Caco-2 (cell line): ENCODE measurements at regions not wholly inside any gene's neighbourhood (a gene's known extent, or its start where the extent isn't known, plus 50 kb on each side); places are given as distances from the start of the nearest gene placed in this dataset.

Experiments
- BruUV-seq: library from RNA; stranded (reverse); fragments of 400-500 nt; replicated peaks from 2 replicates; lab custom pipeline; 2021; lab: Mats Ljungman, UMichigan
- CTCF ChIA-PET: fragments of 300-600 bp; sonication (Branson Sonifier 250); formaldehyde crosslinking; loops from one replicate; lab custom pipeline; 2022; ENCODE audit warnings: antibody characterized with exemption; lab: Charles Lee
- POLR2A ChIA-PET: fragments of 300-600 bp; sonication (Branson Sonifier 250); formaldehyde crosslinking; loops from one replicate; lab custom pipeline; 2022; ENCODE audit warnings: antibody characterized with exemption; lab: Charles Lee
- DNase-seq, 2 experiments: peaks; one replicate each; pipeline versions ENCODE4 v3.0.0 to v3.0.0-alpha.2; 2020 to 2022
- H3K27me3 ChIP-seq: replicated peaks from 2 replicates; pipeline ENCODE4 v1.6.0; 2011; ENCODE audit warnings: low read length; ENCODE audit not compliant: control insufficient read depth, insufficient read depth
- H3K36me3 ChIP-seq: 2 replicates; pipeline ENCODE4 v1.5.1; 2011; ENCODE audit warnings: low read length; ENCODE audit not compliant: control insufficient read depth, insufficient read depth
- H3K4me1 ChIP-seq: fragments of 250-450 bp; sonication (Bioruptor Pico); 2 replicates; pipeline ENCODE4 v1.5.1; 2020; ENCODE audit warnings: mild to moderate bottlenecking
- H3K4me3 ChIP-seq: 2 replicates; pipeline ENCODE4 v1.5.1; 2011; ENCODE audit warnings: low read depth, mild to moderate bottlenecking, control low read depth, low read length
- H3K9me3 ChIP-seq: fragments of 250-450 bp; sonication (Bioruptor Pico); 2 replicates; pipeline ENCODE4 v1.5.1; 2020; ENCODE audit warnings: mild to moderate bottlenecking, moderate library complexity
- H3K27ac Mint-ChIP-seq: one replicate; pipeline ENCODE4 v1.8.0; 2022; ENCODE audit warnings: mixed read lengths; ENCODE audit not compliant: unreplicated experiment
- H3K27me3 Mint-ChIP-seq: one replicate; pipeline ENCODE4 v1.8.0; 2022; ENCODE audit warnings: mixed read lengths; ENCODE audit not compliant: insufficient read depth, unreplicated experiment
- H3K36me3 Mint-ChIP-seq: one replicate; pipeline ENCODE4 v1.8.0; 2022; ENCODE audit warnings: mild to moderate bottlenecking, mixed read lengths; ENCODE audit not compliant: insufficient read depth, unreplicated experiment
- H3K4me1 Mint-ChIP-seq: one replicate; pipeline ENCODE4 v1.8.0; 2022; ENCODE audit warnings: low read depth, mixed read lengths; ENCODE audit not compliant: unreplicated experiment
- H3K4me3 Mint-ChIP-seq: one replicate; pipeline ENCODE4 v1.8.0; 2022; ENCODE audit warnings: mild to moderate bottlenecking, moderate library complexity, mixed read lengths; ENCODE audit not compliant: unreplicated experiment
- H3K9me3 Mint-ChIP-seq: one replicate; pipeline ENCODE4 v1.8.0; 2022; ENCODE audit warnings: mixed read lengths; ENCODE audit not compliant: unreplicated experiment
- intact Hi-C: fragments of 100-400 bp; cut with micrococcal nuclease; formaldehyde crosslinking; loops from one replicate; pipeline ENCODE4 v1.10.0; 2022; ENCODE audit not compliant: unreplicated experiment
- TF ChIP-seq, protein P1 (sequence below), 2 experiments: fragments of 200-600 bp in 1 of 2; IDR thresholded peaks; 1 replicate in 1 of 2; 2 replicates in 1 of 2; pipeline versions ENCODE4 v1.5.1 to v1.8.0; 2011 to 2022; ENCODE audit warnings: antibody characterized with exemption in 1 of 2, control low read depth in 1 of 2, inconsistent platforms in 1 of 2, low read depth in 1 of 2, low read length in 1 of 2, mild to moderate bottlenecking in 1 of 2, moderate library complexity in 1 of 2; ENCODE audit not compliant: insufficient read depth in 1 of 2, severe bottlenecking in 1 of 2, unreplicated experiment in 1 of 2

- no peaks in the 10 kb centered on the region for H3K27me3 ChIP-seq
- CTCF ChIA-PET, result no interaction called here
- Mint-ChIP-seq H3K9me3 (no peaks in the 10 kb centered on the region), H3K4me3 (no peak overlapping the region), H3K36me3 (no peaks in the 10 kb centered on the region), H3K4me1 (peaks cover 32% of the 10 kb centered on the region), H3K27ac (no peak overlapping the region), H3K27me3 (no peaks in the 10 kb centered on the region)
- H3K4me3 ChIP-seq, result no peak overlapping the region
- peaks cover 18% of the 10 kb centered on the region for H3K4me1 ChIP-seq
- H3K36me3 ChIP-seq, result no peaks in the 10 kb centered on the region
- intact Hi-C loops, result no loop called here
- no peak for DNase-seq
- H3K9me3 ChIP-seq, result no peaks in the 10 kb centered on the region
- POLR2A ChIA-PET, result no interaction called here
- TF ChIP-seq, protein P1, sequence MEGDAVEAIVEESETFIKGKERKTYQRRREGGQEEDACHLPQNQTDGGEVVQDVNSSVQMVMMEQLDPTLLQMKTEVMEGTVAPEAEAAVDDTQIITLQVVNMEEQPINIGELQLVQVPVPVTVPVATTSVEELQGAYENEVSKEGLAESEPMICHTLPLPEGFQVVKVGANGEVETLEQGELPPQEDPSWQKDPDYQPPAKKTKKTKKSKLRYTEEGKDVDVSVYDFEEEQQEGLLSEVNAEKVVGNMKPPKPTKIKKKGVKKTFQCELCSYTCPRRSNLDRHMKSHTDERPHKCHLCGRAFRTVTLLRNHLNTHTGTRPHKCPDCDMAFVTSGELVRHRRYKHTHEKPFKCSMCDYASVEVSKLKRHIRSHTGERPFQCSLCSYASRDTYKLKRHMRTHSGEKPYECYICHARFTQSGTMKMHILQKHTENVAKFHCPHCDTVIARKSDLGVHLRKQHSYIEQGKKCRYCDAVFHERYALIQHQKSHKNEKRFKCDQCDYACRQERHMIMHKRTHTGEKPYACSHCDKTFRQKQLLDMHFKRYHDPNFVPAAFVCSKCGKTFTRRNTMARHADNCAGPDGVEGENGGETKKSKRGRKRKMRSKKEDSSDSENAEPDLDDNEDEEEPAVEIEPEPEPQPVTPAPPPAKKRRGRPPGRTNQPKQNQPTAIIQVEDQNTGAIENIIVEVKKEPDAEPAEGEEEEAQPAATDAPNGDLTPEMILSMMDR (IDR thresholded peaks at IDR 0.05; ENCODE audit: insufficient read depth in 1 of 2, low read depth in 1 of 2, low read length in 1 of 2, severe bottlenecking in 1 of 2, unreplicated experiment in 1 of 2), result no peak
- BruUV-seq, result no TSS peak
Observed at GRCh38 chr5:174423558-174423957, 300.8 kb upstream of the MSX2 start.

DNA sequence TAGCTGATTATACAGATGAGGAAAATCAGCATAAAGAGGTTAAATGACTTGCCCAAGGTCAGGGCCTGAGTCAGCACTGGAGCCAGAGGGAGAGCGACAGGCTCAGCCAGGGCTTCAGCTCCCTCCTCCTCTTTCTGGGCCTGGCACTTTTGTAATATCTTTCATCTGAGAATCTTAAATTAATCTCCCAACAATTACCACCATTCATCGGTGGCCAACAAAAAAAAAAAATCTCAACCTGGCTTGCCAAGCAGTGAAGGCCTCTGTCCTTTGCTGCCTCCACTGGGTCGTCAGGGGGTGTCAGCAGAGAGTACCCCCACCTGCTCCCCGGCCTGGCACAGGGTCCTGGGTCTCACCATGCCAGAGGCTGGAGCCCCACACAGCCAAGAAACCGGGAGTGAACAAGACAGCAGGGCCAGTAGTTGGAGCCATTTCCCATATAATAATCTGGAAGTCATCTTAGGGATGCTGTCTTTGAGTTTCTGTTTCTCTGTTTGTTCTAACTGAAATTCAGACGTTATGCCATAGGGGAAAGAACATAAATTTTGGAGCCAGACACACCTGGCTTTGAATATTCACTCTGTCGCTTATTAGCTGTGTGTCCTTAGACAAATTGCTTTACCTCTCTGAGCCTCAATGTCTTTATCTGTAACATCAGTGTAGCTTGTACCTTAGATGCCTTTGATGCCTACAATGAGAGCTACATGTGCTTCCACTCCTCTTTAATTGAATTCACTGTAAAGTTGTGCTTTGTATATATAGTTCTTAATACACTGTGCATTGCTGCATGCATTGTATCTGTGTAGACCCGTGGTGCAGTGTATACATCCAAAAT lies 299.9 kb upstream of the MSX2 start:
- no peak overlapping the region for H3K4me3 Mint-ChIP-seq
- H3K36me3 Mint-ChIP-seq, result no peaks in the 10 kb centered on the region
- BruUV-seq, result no TSS peak
- Histone ChIP-seq H3K27me3 (no peaks in the 10 kb centered on the region), H3K4me1 (peaks cover 18% of the 10 kb centered on the region), H3K4me3 (no peak overlapping the region), H3K36me3 (no peaks in the 10 kb centered on the region), H3K9me3 (no peaks in the 10 kb centered on the region)
- TF ChIP-seq, protein P1 (IDR thresholded peaks at IDR 0.05; ENCODE audit: insufficient read depth in 1 of 2, low read depth in 1 of 2, low read length in 1 of 2, severe bottlenecking in 1 of 2, unreplicated experiment in 1 of 2), result no peak
- DNase-seq, result no peak
- POLR2A ChIA-PET, result no interaction called here
- H3K9me3 Mint-ChIP-seq, result no peaks in the 10 kb centered on the region
- no peak overlapping the region for H3K27ac Mint-ChIP-seq
- peaks cover 28% of the 10 kb centered on the region for H3K4me1 Mint-ChIP-seq
- no peaks in the 10 kb centered on the region for H3K27me3 Mint-ChIP-seq
- CTCF ChIA-PET, result interaction anchor here (0.9 to 1.1 kb wide), 2 partner anchors 39 to 99 kb away, joined by 3 read pairs; no protein-coding TSS in a partner anchor
- intact Hi-C loops, result loop anchor here (1.0 to 5.0 kb wide), 4 partner anchors 40 to 658 kb away; no protein-coding TSS in a partner anchor

DNA sequence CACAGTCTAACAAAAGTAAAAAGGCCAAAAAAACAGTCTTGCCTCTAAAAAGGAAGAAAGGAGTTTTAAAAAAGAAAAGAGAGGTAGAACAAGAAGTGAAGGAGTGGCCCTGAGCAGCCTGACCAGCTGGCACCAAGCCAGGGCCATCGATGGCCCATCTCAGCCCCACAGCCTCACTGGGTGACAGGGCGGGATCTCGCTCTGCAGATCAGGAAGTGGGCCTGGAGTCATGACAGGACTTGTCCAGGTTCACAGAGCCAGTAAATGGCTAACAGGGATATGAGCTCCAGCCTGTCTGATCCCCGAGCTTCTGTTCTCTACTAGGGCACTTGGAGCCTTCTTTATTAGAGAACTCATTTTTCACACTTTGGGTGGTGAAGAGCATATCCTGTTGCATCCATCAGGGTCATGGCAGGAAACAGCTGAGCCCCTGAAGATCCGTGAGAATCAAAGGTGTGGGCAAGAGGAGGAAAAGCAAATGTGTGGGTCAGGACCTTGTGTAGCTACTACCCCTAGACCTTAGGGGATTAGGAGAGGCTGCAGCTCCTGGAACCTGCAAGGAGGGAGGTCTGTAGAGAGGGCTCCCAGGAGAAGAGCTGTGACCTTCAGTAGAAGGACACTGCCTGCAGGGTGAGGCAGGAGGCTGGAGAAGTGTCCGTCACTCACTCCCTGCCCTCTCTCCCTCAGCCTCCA lies 299.0 kb upstream of the MSX2 start:
- no peak for DNase-seq
- H3K27ac Mint-ChIP-seq, result no peak overlapping the region

More for the DNA sequence above, 299.0 kb upstream of the MSX2 start:
- H3K9me3 ChIP-seq, result no peaks in the 10 kb centered on the region
- TF ChIP-seq, protein P1 (IDR thresholded peaks at IDR 0.05; ENCODE audit: insufficient read depth in 1 of 2, low read depth in 1 of 2, low read length in 1 of 2, severe bottlenecking in 1 of 2, unreplicated experiment in 1 of 2), result no peak
- no peaks in the 10 kb centered on the region for H3K36me3 ChIP-seq
- peaks cover 14% of the 10 kb centered on the region; the same call in 1 of the 2 replicates for H3K4me1 ChIP-seq
- H3K4me1 Mint-ChIP-seq, result peaks cover 23% of the 10 kb centered on the region
- intact Hi-C loops, result loop anchor here (1.0 to 5.0 kb wide), 2 partner anchors 39 to 657 kb away; no protein-coding TSS in a partner anchor
- no peaks in the 10 kb centered on the region for H3K27me3 Mint-ChIP-seq
- no peaks in the 10 kb centered on the region for H3K9me3 Mint-ChIP-seq
- no peaks in the 10 kb centered on the region for H3K27me3 ChIP-seq
- no peaks in the 10 kb centered on the region for H3K36me3 Mint-ChIP-seq
- H3K4me3 Mint-ChIP-seq, result no peak overlapping the region
- POLR2A ChIA-PET, result no interaction called here
- H3K4me3 ChIP-seq, result no peak overlapping the region
- CTCF ChIA-PET, result interaction anchor here (0.9 to 1.1 kb wide), 3 partner anchors 38 to 310 kb away, joined by 3 to 5 read pairs (median 3); no protein-coding TSS in a partner anchor
- no TSS peak for BruUV-seq
